ENCODE measurements at regions not wholly inside any gene's neighbourhood (a gene's known extent, or its start where the extent isn't known, plus 50 kb on each side); places are given as distances from the start of the nearest gene placed in this dataset. TPM values are rescaled to one million over a fixed set of nuclear protein-coding genes. Genes with fewer than 3 reads are reported as not detected.
"Not testable (repeated sequence)": the region's sequence is repeated elsewhere in the genome, so short reads cannot be mapped to it uniquely, and the experiment has no call there.

DNA sequence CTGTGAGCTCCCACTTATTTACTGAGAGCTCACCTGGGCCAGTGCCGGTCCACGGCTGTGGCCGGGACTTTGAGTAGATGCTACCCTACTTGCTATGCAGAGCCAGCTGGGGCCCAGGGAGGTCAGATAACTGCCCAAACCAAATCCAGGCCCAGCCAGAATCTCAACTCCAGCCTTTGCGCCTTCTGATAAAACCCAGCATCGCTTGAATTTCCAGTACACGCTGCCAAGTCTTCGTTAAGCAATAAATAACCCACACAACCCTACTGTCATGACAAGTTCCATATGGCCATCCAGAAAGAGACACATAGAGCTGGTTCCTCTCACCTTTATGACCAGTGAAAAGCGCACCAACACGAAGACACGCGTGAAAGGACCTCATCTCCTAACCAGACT lies 55.6 kb upstream of the SPN start:
- ATAC-seq; DNase-seq; intact Hi-C loops (cut with DNase I); H3K27me3 ChIP-seq; H3K4me1 ChIP-seq; H3K27ac ChIP-seq; H3K36me3 ChIP-seq; H3K9me3 ChIP-seq; H3K4me3 ChIP-seq: not testable (repeated sequence)

DNA sequence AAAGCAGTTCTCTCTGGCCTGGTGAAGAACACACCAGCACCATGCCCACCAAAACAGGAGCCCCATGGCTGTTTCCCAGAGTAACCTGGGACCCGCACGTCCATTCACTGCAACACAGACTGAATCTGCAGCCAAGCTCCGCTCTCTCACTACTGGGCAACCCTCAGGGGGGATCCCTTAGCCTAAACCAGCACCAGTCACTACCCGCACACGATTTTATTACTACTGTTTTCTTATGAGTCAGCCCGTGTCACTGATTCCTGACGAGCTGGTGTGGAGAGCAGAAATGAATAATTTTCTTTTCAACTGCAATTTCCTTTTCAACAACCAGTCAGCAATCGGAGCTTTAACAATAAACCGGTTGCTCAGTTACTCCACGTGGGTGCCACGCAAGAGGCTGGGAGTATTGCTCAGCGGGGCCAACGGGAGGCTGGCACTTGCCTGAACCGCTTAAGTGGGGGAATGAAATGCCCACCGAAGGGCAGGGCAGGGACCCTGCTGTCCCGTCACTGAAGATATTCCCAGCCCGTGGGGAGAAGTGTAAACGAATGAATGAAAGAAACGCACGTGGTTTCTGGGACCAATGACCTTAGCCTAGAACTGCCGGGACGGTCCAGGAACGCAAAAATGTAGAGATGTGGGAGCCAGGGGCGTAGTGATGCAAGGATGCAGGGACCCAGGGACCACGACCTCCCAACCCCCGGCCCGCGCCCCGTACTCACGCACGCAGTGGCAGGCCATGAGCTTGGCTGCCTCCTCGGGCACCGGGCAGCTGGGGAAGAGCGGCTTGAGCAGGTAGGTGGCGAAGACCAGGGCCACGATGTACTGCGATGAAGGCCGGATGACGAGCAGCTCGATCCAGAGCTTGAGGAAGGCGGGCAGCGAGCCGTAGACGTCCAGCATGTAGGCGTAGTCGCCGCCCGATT lies 50.4 kb upstream of the SPN start:
- H3K27me3 ChIP-seq; intact Hi-C loops (cut with DNase I); DNase-seq; H3K9me3 ChIP-seq; H3K4me1 ChIP-seq; H3K36me3 ChIP-seq: not testable (repeated sequence)
- ATAC-seq, result peak; percentile 34
- peak overlapping the region; percentile 64 for H3K4me3 ChIP-seq
- H3K27ac ChIP-seq, result peak overlapping the region; percentile 55

Small RNA genes in the stretch of these regions (microRNA-seq; reads per million reads assigned to microRNA genes)
- gene MIR3680-2 (ENCODE audit: borderline microRNAs expressed), result not detected

All from upper lobe of right lung (tissue), 1 donor.